ENCODE measurements at regions not wholly inside any gene's neighbourhood (a gene's known extent, or its start where the extent isn't known, plus 50 kb on each side); places are given as distances from the start of the nearest gene placed in this dataset.

GRCh38 chr9:86765746-86766430, 181.4 kb downstream of the GAS1 start:
- TF ChIP-seq, protein P1, sequence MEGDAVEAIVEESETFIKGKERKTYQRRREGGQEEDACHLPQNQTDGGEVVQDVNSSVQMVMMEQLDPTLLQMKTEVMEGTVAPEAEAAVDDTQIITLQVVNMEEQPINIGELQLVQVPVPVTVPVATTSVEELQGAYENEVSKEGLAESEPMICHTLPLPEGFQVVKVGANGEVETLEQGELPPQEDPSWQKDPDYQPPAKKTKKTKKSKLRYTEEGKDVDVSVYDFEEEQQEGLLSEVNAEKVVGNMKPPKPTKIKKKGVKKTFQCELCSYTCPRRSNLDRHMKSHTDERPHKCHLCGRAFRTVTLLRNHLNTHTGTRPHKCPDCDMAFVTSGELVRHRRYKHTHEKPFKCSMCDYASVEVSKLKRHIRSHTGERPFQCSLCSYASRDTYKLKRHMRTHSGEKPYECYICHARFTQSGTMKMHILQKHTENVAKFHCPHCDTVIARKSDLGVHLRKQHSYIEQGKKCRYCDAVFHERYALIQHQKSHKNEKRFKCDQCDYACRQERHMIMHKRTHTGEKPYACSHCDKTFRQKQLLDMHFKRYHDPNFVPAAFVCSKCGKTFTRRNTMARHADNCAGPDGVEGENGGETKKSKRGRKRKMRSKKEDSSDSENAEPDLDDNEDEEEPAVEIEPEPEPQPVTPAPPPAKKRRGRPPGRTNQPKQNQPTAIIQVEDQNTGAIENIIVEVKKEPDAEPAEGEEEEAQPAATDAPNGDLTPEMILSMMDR (conservative IDR thresholded peaks at IDR 0.05; ENCODE audit: low read depth, low read length) = no peak
- TF ChIP-seq SMC3 (IDR thresholded peaks at IDR 0.05; ENCODE audit: low read depth, low read length) = no peak
- TF ChIP-seq CEBPB (IDR thresholded peaks at IDR 0.05; ENCODE audit: low read depth, low read length) = no peak
- TF ChIP-seq POLR2A (IDR thresholded peaks at IDR 0.05; ENCODE audit: low read depth, low read length) = no peak
- no peak for TF ChIP-seq RAD21 (IDR thresholded peaks at IDR 0.05; ENCODE audit: low read length)
